GM21367 (cell line): ENCODE measurements at regions not wholly inside any gene's neighbourhood (a gene's known extent, or its start where the extent isn't known, plus 50 kb on each side); places are given as distances from the start of the nearest gene placed in this dataset.
A peak's percentile ranks its signal among the peaks of the same experiment; 100 is the strongest.

Source experiments
- ATAC-seq: cut with Tn5 transposase; IDR thresholded peaks from one replicate; pipeline ENCODE4 v1.9.1; 2021; ENCODE audit not compliant: unreplicated experiment

GRCh38 chr12:68447797-68448260 is 115.7 kb upstream of the MDM1 start:
- no peak for ATAC-seq

GRCh38 chr12:68449196-68449595 is 117.0 kb upstream of the MDM1 start:
- no peak for ATAC-seq

- ATAC-seq, result no peak
Observed at GRCh38 chr12:68450947-68451260, 118.7 kb upstream of the MDM1 start.

GRCh38 chr12:68451261-68452077 is 119.3 kb upstream of the MDM1 start:
- peak; percentile 49 for ATAC-seq

GRCh38 chr12:68452078-68452715 is 120.0 kb upstream of the MDM1 start:
- no peak for ATAC-seq

- ATAC-seq, result no peak
Observed at GRCh38 chr12:68453278-68453677, 121.1 kb upstream of the MDM1 start.

- no peak for ATAC-seq
Observed at GRCh38 chr12:68453876-68454275, 121.7 kb upstream of the MDM1 start.

GRCh38 chr12:68454892-68455291 is 122.7 kb upstream of the MDM1 start:
- no peak for ATAC-seq

- ATAC-seq, result no peak
Observed at GRCh38 chr12:68455691-68456345, 123.7 kb upstream of the MDM1 start.

- ATAC-seq, result no peak
Observed at GRCh38 chr12:68458866-68459265, 126.7 kb upstream of the MDM1 start.

GRCh38 chr12:68460236-68460635 is 128.1 kb upstream of the MDM1 start:
- ATAC-seq, result no peak

- no peak for ATAC-seq
Observed at GRCh38 chr12:68461645-68462044, 129.5 kb upstream of the MDM1 start.

- no peak for ATAC-seq
Observed at GRCh38 chr12:68462803-68463202, 130.6 kb upstream of the MDM1 start.

GRCh38 chr12:68465227-68465626 is 133.1 kb upstream of the MDM1 start:
- no peak for ATAC-seq

GRCh38 chr12:68467514-68467913 is 135.4 kb upstream of the MDM1 start:
- no peak for ATAC-seq

GRCh38 chr12:68468036-68468435 is 135.9 kb upstream of the MDM1 start:
- ATAC-seq, result no peak

GRCh38 chr12:68469113-68469512 is 137.0 kb upstream of the MDM1 start:
- no peak for ATAC-seq

GRCh38 chr12:68470664-68471328 is 138.6 kb upstream of the MDM1 start:
- ATAC-seq, result no peak

- no peak for ATAC-seq
Observed at GRCh38 chr12:68474467-68475204, 136.1 kb upstream of the RAP1B start.

GRCh38 chr12:68476794-68477193 is 133.9 kb upstream of the RAP1B start:
- no peak for ATAC-seq

GRCh38 chr12:68477261-68477772 is 133.4 kb upstream of the RAP1B start:
- no peak for ATAC-seq
